ENCODE measurements at regions not wholly inside any gene's neighbourhood (a gene's known extent, or its start where the extent isn't known, plus 50 kb on each side); places are given as distances from the start of the nearest gene placed in this dataset.

DNA sequence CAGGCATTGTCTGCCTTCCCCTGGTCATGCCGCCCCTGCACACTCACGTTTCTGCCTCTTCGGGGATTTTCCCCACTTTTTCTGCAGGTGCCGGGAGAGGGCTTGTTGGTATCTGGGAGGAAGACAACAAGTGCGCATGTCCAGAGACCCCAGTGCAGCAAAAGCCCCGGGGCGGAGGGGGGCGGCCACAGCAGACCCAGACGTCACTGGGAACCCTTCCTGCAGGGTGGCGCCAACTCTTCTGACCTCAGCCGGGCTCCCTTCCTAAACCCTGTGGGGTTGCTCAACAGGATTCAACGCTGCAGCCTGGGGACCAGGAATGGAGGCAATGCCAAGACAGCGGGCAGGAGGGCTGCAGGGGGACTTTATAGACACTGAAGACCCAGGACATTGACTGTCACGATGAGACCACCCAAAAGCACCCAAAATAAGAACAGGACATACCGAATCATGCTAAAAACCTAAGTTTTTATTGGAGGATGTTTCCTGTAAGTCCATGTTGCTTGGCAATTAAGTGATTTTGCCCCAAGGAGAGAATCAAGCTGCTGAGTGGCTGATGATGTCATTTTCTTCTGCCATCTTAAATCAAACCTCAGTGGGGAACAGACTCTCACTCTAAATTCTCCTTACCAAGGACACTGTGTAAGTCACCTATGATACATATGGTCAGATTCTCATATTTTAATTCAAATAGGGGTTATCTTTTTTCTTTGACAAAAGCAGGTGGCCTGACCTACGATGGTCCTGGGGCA is 62.9 kb upstream of the SIMC1 start:
- H3K79me2 ChIP-seq (ENCODE audit: control insufficient read depth, insufficient read depth, low read length): no peaks in the 10 kb centered on the region
- H3K9me1 ChIP-seq (ENCODE audit: control insufficient read depth, insufficient read depth, low read length): no peaks in the 10 kb centered on the region
- H3K4me2 ChIP-seq (ENCODE audit: insufficient read depth, low read length): no peak overlapping the region
- peaks cover 4 to 9% of the 10 kb centered on the region in 2 experiments; a peak in 3 of 5 replicates for H3K4me1 ChIP-seq (replicated peaks in 1 of 2; ENCODE audit: control insufficient read depth in 2 of 2, insufficient read depth in 2 of 2, low read length in 2 of 2)
- H2AFZ ChIP-seq (ENCODE audit: low read depth, low read length): no peak overlapping the region
- H3K27ac ChIP-seq (ENCODE audit: extremely low read depth, low read depth, low read length): no peak overlapping the region
- H3K27me3 ChIP-seq (ENCODE audit: control insufficient read depth in 2 of 2, insufficient read depth in 2 of 2, low read length in 2 of 2): no peaks in the 10 kb centered on the region
- no TSS peak for BruUV-seq (replicated peaks)
- no peak for FAIRE-seq
- no peak for DNase-seq (ENCODE audit: extremely low read depth in 1 of 4, low spot score in 3 of 4)
- POLR2A ChIA-PET: interaction anchor here (1.3 kb wide), 1 partner anchor 22 kb away, joined by 4 read pairs; no protein-coding TSS in a partner anchor
- 56% methylated on average over 16 of the region's 16 CpGs for WGBS (ENCODE audit: insufficient coverage, low coverage, missing lambda C conversion rate)
- TF ChIP-seq, protein P1, sequence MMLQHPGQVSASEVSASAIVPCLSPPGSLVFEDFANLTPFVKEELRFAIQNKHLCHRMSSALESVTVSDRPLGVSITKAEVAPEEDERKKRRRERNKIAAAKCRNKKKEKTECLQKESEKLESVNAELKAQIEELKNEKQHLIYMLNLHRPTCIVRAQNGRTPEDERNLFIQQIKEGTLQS (IDR thresholded peaks at IDR 0.05): 0 out of 2 replicates have a peak, but pooled peaks have one; percentile 12
- TF ChIP-seq, protein P1 (CRISPR knock-in tag; conservative IDR thresholded peaks at IDR 0.05): no peak
- no peak for TF ChIP-seq PCBP2 (IDR thresholded peaks at IDR 0.05; ENCODE audit: low read depth, low read length, poor library complexity, severe bottlenecking)
- TF ChIP-seq RBM22 (IDR thresholded peaks at IDR 0.05; ENCODE audit: low read depth, low read length, poor library complexity, severe bottlenecking): no peak
- ATAC-seq: no peak
- no peaks in the 10 kb centered on the region for H4K20me1 ChIP-seq (replicated peaks; ENCODE audit: control insufficient read depth, insufficient read depth, low read length)
- in situ Hi-C loops (cut with MboI): no loop called here
- peaks cover 3% of the 10 kb centered on the region; the same call in 1 of the 2 replicates for H3K9me3 ChIP-seq (replicated peaks; ENCODE audit: control insufficient read depth, insufficient read depth, low read depth, low read length)
- CTCF ChIA-PET (ENCODE audit: low intra/inter-chr PET ratio): no interaction called here
- intact Hi-C loops (cut with micrococcal nuclease): no loop called here
- no peak overlapping the region for H3K9ac ChIP-seq (ENCODE audit: insufficient read depth in 1 of 2, low read depth in 2 of 2, low read length in 2 of 2)
- H3K4me3 ChIP-seq: no peak overlapping the region
- H3K36me3 ChIP-seq (ENCODE audit: control insufficient read depth, insufficient read depth, low read length): peaks cover 67% of the 10 kb centered on the region; the same call in 1 of the 3 replicates
